ENCODE measurements at regions not wholly inside any gene's neighbourhood (a gene's known extent, or its start where the extent isn't known, plus 50 kb on each side); places are given as distances from the start of the nearest gene placed in this dataset.

DNA sequence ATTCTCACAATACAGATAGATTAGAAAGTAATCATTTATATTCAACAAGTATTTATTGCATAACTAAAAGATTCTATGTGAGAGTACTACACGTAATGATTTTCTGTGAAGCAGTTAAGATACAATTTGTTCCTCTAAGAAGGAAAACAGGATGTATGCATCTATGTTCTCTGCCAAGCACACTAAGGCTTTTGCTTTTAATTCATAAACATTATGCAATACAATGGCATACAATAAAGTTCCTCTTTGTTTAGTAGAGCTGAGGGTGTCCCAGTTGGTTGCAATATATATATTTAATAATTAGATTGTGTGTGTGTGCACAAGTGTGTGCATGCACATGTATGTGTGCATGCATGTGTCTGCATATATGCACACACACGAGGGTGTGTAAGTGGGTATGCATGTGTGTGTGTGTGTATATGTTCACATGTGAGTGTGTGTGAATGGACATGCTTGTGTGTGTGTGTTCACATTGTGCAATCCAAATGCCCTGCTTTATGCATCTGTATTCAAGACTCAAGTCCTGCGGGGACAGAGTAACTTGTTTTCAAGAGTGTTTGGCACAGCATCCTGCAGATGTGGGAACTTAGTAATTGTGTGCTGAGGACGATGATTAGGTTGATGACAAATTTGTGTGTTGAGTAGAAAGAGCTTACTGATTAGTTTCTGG is 481.5 kb upstream of the KLF6 start:
- TF ChIP-seq CTCF (IDR thresholded peaks at IDR 0.05; ENCODE audit: control insufficient read depth, insufficient read depth, low read depth, low read length, missing control alignments): no peak
- no peak for DNase-seq (ENCODE audit: low read depth)
- no peak overlapping the region for H3K4me3 ChIP-seq (ENCODE audit: control insufficient read depth, low read depth, low read length)

GRCh38 chr10:4265964-4266363 is 481.0 kb upstream of the KLF6 start:
- no peak for TF ChIP-seq CTCF (IDR thresholded peaks at IDR 0.05; ENCODE audit: control insufficient read depth, insufficient read depth, low read depth, low read length, missing control alignments)
- no peak for DNase-seq (ENCODE audit: low read depth)
- no peak overlapping the region for H3K4me3 ChIP-seq (ENCODE audit: control insufficient read depth, low read depth, low read length)

GRCh38 chr10:4264209-4264865 is 479.3 kb upstream of the KLF6 start:
- DNase-seq (ENCODE audit: low read depth): no peak
- no peak for TF ChIP-seq CTCF (IDR thresholded peaks at IDR 0.05; ENCODE audit: control insufficient read depth, insufficient read depth, low read depth, low read length, missing control alignments)

DNA sequence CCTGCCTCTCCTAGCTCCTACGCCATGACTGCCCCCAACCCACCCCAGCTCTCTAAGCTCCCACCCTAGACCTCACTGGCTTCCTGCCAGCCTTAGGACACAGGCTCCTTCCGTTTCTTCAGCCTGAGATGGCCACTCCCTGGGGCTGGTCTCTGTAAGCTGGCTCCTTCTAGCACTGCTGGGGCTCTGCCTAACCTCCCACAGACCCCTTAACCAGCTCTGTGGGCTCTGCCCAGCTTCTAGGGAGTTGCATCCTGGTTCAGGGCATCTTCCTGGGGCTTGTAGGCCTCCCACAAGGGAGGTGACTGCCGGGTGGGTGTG is 478.6 kb upstream of the KLF6 start:
- no peak for DNase-seq (ENCODE audit: low read depth)
- TF ChIP-seq CTCF (IDR thresholded peaks at IDR 0.05; ENCODE audit: control insufficient read depth, insufficient read depth, low read depth, low read length, missing control alignments): no peak
- no peak overlapping the region for H3K4me3 ChIP-seq (ENCODE audit: control insufficient read depth, low read depth, low read length)

More at GRCh38 chr10:4264209-4264865, 479.3 kb upstream of the KLF6 start:
- no peak overlapping the region for H3K4me3 ChIP-seq (ENCODE audit: control insufficient read depth, low read depth, low read length)

DNA sequence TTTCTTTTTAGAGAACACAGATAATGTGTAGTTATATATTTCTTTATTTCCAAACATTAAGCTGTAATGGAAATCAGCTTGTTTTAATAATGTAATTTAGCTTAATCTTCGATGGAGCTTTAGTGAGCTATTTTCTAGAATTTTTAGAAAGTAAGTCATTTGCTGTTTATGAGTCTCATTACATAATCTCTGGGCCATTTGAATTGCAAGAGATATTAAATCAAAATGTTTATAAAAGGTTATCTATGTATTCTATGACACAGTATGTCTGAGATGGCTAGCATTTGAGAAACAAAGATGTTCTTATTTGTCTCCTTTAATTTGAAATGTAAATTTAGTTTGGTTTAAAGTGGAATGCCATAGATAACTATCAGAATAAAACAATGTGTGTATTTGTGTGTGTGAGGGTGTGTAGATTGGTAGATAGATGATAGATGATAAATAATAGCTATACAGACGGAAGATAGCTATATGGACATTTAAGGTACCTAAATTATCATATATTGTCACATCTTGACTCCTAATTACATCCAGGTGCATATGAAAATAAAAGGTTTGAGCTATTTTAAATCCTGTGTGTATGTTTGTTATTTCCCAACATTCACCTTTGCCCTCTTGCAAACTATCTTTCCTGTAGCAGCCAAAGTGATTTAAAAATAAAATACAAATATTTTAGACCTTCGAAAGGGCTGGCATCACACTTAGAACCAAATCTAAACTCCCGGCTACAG is 478.0 kb upstream of the KLF6 start:
- H3K4me3 ChIP-seq (ENCODE audit: control insufficient read depth, low read depth, low read length): no peak overlapping the region
- DNase-seq (ENCODE audit: low read depth): no peak
- no peak for TF ChIP-seq CTCF (IDR thresholded peaks at IDR 0.05; ENCODE audit: control insufficient read depth, insufficient read depth, low read depth, low read length, missing control alignments)

DNA sequence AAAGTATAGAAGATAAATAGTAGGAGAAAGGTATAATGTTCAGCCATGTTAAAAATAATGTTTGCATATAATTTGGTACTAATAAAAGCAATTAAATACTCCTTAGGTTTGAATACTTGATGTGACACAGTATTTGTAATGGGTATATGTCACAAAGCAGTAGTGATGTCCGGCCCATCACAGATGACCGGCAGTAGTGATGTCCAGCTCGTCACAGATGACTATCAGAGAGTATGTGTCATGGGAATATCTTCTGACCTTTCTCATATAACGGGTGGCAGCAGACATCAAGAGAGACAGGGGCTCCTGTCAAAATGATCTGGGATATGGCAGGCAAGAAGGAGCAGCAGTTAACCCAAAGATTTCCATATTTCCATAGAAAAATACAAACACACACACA is 477.4 kb upstream of the KLF6 start:
- H3K4me3 ChIP-seq (ENCODE audit: control insufficient read depth, low read depth, low read length): no peak overlapping the region
- no peak for TF ChIP-seq CTCF (IDR thresholded peaks at IDR 0.05; ENCODE audit: control insufficient read depth, insufficient read depth, low read depth, low read length, missing control alignments)
- DNase-seq (ENCODE audit: low read depth): no peak

All from AG09309 (cell line).